Adrenal gland (tissue), 5 donors: ENCODE measurements at regions not wholly inside any gene's neighbourhood (a gene's known extent, or its start where the extent isn't known, plus 50 kb on each side); places are given as distances from the start of the nearest gene placed in this dataset.

Source experiments
- CTCF ChIP-seq, 6 experiments: fragments of 450-650 bp in 4 of 6; fragments of 200-600 bp in 2 of 6; sonication (generic) in 1 of 6; IDR thresholded peaks; 1 replicate in 5 of 6; 2 replicates in 1 of 6; pipeline versions ENCODE4 v1.5.1 to v1.8.0; 2016 to 2021; ENCODE audit warnings: antibody characterized with exemption in 6 of 6, mild to moderate bottlenecking in 2 of 6, moderate library complexity in 1 of 6
- POLR2A ChIP-seq, 2 donors: fragments of 450-650 bp; IDR thresholded peaks; one replicate each; pipeline ENCODE4 v1.6.1; 2017; ENCODE audit warnings: antibody characterized with exemption in 2 of 2, mild to moderate bottlenecking in 2 of 2, moderate library complexity in 1 of 2
- donor health status: DM: no; HTN: no; CAD: no.

GRCh38 chr5:68420476-68421344, 205.2 kb downstream of the PIK3R1 start:
- TF ChIP-seq POLR2A (IDR thresholded peaks at IDR 0.05): no peak
- no peak for TF ChIP-seq CTCF (IDR thresholded peaks at IDR 0.05)
